ENCODE measurements at regions not wholly inside any gene's neighbourhood (a gene's known extent, or its start where the extent isn't known, plus 50 kb on each side); places are given as distances from the start of the nearest gene placed in this dataset.

DNA sequence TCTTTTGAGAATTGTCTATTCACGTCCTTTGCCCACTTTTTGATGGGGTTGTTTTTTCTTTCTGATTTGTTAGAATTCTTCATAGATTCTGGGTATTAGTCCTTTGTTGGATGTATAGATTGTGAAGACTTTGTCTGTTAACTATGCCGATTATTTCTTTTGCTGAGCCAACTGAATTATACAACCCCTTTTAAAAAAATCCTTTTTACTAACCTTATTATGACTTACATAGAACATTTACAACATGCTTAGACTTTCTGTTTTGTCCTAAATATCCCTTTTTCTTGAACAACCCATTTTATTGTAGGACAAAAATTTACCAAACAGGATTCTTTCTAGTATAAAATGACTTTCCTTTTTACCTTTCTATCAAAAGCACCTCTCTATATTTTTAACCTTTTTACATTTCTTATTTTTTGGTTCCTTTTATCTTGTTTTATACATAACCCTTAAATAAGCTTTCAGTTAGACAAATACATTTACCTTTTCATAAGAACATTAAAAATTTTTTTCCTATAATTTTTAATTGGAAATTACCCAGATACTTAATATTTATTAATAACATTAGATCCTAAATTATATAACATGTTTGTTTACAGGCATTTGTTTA is 70.4 kb upstream of the TTLL7 start:
- Histone ChIP-seq H4K20me1 (ENCODE audit: control insufficient read depth, insufficient read depth, insufficient read length) (no peaks in the 10 kb centered on the region), H4K8ac (replicated peaks; ENCODE audit: insufficient read length, low read depth, low read length) (no peak overlapping the region), H2AFZ (ENCODE audit: low read length) (no peak overlapping the region), H3K9ac (ENCODE audit: extremely low read depth, insufficient read length, low read length) (no peak overlapping the region), H3K18ac (ENCODE audit: insufficient read length, low read depth, low read length) (no peak overlapping the region), H2BK15ac (ENCODE audit: low read depth, low read length) (no peak overlapping the region), H3K27ac (ENCODE audit: insufficient read length, low read depth, low read length) (no peak overlapping the region), H4K5ac (ENCODE audit: insufficient read length, low read depth, low read length) (no peak overlapping the region), H3K23ac (ENCODE audit: insufficient read length, low read depth, low read length) (no peak overlapping the region), H2BK20ac (ENCODE audit: low read depth, low read length, poor library complexity, severe bottlenecking) (no peak overlapping the region), H3K4ac (ENCODE audit: low read depth, low read length) (no peak overlapping the region), H3K4me1 (ENCODE audit: insufficient read depth, low read length) (no peaks in the 10 kb centered on the region), H3K79me2 (ENCODE audit: insufficient read depth, low read length) (no peaks in the 10 kb centered on the region), H3K23me2 (ENCODE audit: insufficient read length, low read depth, low read length, poor library complexity, severe bottlenecking) (no peaks in the 10 kb centered on the region), H3K79me1 (ENCODE audit: insufficient read depth, low read depth, low read length, poor library complexity, severe bottlenecking) (no peaks in the 10 kb centered on the region), H2BK120ac (ENCODE audit: low read depth, low read length, poor library complexity, severe bottlenecking) (no peak overlapping the region), H3K56ac (ENCODE audit: insufficient read length, low read depth, low read length) (no peak overlapping the region), H3K9me3 (ENCODE audit: control insufficient read depth, low read depth, low read length) (no peaks in the 10 kb centered on the region), H3K4me2 (ENCODE audit: insufficient read depth, insufficient read length, low read length) (no peak overlapping the region), H3K27me3 (ENCODE audit: insufficient read depth, low read length) (no peaks in the 10 kb centered on the region), H2AK5ac (ENCODE audit: insufficient read length, low read length) (no peak overlapping the region), H2BK5ac (ENCODE audit: insufficient read length, low read length) (no peak overlapping the region), H4K91ac (ENCODE audit: insufficient read length, low read depth, low read length) (no peak overlapping the region), H3T11ph (ENCODE audit: low read length) (no peak overlapping the region), H3K14ac (ENCODE audit: insufficient read depth, low read length) (no peak overlapping the region), H2BK12ac (ENCODE audit: insufficient read length, low read depth, low read length) (no peak overlapping the region)
- H3K4me1 Mint-ChIP-seq = no peaks in the 10 kb centered on the region
- H3K36me3 Mint-ChIP-seq (ENCODE audit: insufficient read depth in 1 of 3, low read depth in 3 of 3) = peaks cover 18 to 34% (median 23%) of the 10 kb centered on the region in 3 experiments
- H3K4me3 Mint-ChIP-seq = no peak overlapping the region
- peaks cover 2% of the 10 kb centered on the region for H3K27me3 Mint-ChIP-seq (ENCODE audit: low read depth)
- WGBS (ENCODE audit: extremely low coverage, insufficient read length, low lambda C conversion rate) = no CpG with 5 or more reads among the region's 2 CpGs
- peaks cover 46 to 49% of the 10 kb centered on the region in 2 experiments for H3K9me3 Mint-ChIP-seq
- TF ChIP-seq, protein P1, sequence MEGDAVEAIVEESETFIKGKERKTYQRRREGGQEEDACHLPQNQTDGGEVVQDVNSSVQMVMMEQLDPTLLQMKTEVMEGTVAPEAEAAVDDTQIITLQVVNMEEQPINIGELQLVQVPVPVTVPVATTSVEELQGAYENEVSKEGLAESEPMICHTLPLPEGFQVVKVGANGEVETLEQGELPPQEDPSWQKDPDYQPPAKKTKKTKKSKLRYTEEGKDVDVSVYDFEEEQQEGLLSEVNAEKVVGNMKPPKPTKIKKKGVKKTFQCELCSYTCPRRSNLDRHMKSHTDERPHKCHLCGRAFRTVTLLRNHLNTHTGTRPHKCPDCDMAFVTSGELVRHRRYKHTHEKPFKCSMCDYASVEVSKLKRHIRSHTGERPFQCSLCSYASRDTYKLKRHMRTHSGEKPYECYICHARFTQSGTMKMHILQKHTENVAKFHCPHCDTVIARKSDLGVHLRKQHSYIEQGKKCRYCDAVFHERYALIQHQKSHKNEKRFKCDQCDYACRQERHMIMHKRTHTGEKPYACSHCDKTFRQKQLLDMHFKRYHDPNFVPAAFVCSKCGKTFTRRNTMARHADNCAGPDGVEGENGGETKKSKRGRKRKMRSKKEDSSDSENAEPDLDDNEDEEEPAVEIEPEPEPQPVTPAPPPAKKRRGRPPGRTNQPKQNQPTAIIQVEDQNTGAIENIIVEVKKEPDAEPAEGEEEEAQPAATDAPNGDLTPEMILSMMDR (conservative IDR thresholded peaks at IDR 0.05) = no peak
- no peak overlapping the region for H3K27ac Mint-ChIP-seq
- no peak for DNase-seq

Data from H9 (cell line).